GM12875 (cell line): ENCODE measurements at regions not wholly inside any gene's neighbourhood (a gene's known extent, or its start where the extent isn't known, plus 50 kb on each side); places are given as distances from the start of the nearest gene placed in this dataset.

Experiments
- H3K4me3 ChIP-seq: one replicate; pipeline ENCODE4 v1.5.1; 2011; ENCODE audit warnings: low read depth, low read length, control low read depth
- CTCF ChIP-seq: IDR thresholded peaks from 2 replicates; pipeline ENCODE4 v1.5.1; 2011; ENCODE audit warnings: low read depth, mild to moderate bottlenecking, control low read depth, inconsistent platforms, low read length, moderate library complexity, borderline replicate concordance; ENCODE audit not compliant: insufficient read depth

GRCh38 chr15:87728998-87729397, 527.5 kb downstream of the NTRK3 start:
- TF ChIP-seq CTCF: no peak
- H3K4me3 ChIP-seq: no peak overlapping the region

- H3K4me3 ChIP-seq: no peak overlapping the region
- TF ChIP-seq CTCF: no peak
Observed at GRCh38 chr15:87727073-87727472, 529.5 kb downstream of the NTRK3 start.

- no peak for TF ChIP-seq CTCF
- H3K4me3 ChIP-seq: no peak overlapping the region
Observed at GRCh38 chr15:87724330-87724729, 532.2 kb downstream of the NTRK3 start.

GRCh38 chr15:87722941-87723691, 533.4 kb downstream of the NTRK3 start:
- no peak for TF ChIP-seq CTCF
- no peak overlapping the region for H3K4me3 ChIP-seq

GRCh38 chr15:87720235-87720634, 536.3 kb downstream of the NTRK3 start:
- H3K4me3 ChIP-seq: no peak overlapping the region
- TF ChIP-seq CTCF: no peak

GRCh38 chr15:87716422-87716821, 540.1 kb downstream of the NTRK3 start:
- no peak for TF ChIP-seq CTCF
- H3K4me3 ChIP-seq: no peak overlapping the region

- TF ChIP-seq CTCF: no peak
Observed at GRCh38 chr15:87715252-87715651, 541.3 kb downstream of the NTRK3 start.

More at GRCh38 chr15:87715252-87715651, 541.3 kb downstream of the NTRK3 start:
- H3K4me3 ChIP-seq: no peak overlapping the region
